HT1080 (cell line): ENCODE measurements at regions not wholly inside any gene's neighbourhood (a gene's known extent, or its start where the extent isn't known, plus 50 kb on each side); places are given as distances from the start of the nearest gene placed in this dataset.
A peak's percentile ranks its signal among the peaks of the same experiment; 100 is the strongest.

Experiments
- DNase-seq: peaks from one replicate; pipeline ENCODE4 v3.0.0-alpha.2; 2015; ENCODE audit warnings: low read depth

DNA sequence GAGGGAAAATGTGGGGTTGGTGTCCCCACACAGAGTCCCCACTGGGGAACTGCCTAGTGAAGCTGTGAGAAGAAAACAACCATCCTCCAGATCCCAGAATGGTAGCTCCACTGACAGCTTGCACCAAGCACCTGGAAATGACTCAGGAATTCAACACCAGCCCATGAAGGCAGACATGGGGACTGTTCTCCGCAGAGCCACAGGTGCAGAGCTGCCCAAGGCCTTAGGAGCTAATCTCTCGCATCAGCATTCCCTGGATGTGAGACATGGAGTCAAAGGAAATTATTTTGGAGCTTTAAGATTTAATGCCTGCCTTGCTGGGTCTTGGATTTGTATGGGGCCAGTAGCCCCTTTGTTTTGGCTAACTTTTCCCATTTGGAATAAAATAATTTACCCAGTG lies 367.9 kb downstream of the FAM133A start:
- DNase-seq: no peak

DNA sequence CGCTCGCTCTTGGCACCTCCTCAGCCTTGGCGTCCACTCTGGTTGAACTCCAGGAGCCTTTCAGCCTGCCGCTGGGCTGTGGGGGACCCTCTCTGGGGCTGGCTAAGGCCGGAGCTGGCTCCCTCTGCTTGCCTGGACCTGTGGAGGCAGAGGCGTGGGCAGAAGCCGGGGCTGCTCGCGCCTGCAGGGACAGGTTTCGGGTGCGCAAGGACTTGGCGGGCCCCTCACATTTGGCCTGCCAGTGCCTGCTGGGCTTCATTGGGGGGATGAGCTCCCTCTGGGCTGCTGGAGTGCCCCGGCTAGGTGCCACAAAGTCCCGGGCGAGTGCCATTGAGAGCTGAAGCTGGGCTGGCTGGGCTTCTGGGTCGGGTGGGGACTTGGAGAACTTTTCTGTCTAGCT lies 371.7 kb downstream of the FAM133A start:
- DNase-seq: no peak

DNA sequence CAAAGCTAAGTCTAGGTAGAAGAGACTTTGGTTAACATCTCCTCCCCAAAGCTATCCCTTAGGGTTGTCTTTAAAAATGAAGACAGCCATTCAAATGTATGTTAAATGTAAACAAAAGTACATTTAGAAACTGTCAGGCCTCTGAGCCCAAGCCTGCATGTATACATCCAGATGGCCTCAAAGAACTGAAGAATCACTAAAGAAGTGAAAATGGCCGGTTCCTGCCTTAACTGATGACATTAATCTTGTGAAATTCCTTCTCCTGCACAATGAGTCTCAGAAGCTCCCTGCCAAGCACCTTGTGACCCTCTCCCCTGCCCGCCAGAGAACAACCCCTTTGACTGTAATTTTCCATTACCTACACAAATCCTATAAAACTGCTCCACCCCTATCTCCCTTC lies 377.9 kb downstream of the FAM133A start:
- no peak for DNase-seq

DNA sequence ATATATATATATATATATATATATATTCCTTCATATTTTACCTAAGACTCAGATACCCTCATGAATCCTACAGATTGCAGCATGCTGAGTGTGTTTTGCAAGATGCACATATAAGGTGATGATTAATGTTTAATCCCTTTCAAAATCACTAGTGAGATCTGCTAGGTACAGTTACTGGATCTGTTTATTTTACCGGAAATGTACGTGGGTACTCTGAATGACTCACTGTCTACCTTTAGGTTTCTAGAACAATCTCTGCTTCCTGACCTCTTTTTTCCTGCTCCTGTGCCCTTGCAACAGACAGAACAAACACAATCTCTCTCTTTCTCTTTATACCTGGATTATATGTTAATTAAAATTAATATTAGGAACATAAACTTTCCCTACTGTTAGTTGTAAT lies 379.6 kb downstream of the FAM133A start:
- DNase-seq: peak; percentile 47

DNA sequence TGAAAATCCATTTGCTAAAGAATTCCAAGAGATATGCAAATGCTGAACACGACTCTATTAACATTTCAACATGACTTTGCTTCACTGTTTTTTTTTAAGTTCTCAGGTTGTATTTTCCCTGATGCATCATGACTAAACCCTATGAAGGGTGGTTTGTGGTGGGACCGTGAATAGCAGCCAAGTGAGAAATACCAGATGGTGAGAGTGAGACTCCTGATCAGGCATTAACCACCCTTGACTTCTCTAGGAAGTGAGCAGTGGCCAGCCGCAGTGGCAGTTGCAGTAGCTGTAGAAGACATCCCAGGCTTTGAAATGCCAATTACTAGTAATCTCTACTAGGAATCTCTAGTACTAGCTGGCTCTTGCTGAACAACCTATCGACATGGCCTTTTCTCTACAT lies 383.4 kb downstream of the FAM133A start:
- peak; percentile 66 for DNase-seq

DNA sequence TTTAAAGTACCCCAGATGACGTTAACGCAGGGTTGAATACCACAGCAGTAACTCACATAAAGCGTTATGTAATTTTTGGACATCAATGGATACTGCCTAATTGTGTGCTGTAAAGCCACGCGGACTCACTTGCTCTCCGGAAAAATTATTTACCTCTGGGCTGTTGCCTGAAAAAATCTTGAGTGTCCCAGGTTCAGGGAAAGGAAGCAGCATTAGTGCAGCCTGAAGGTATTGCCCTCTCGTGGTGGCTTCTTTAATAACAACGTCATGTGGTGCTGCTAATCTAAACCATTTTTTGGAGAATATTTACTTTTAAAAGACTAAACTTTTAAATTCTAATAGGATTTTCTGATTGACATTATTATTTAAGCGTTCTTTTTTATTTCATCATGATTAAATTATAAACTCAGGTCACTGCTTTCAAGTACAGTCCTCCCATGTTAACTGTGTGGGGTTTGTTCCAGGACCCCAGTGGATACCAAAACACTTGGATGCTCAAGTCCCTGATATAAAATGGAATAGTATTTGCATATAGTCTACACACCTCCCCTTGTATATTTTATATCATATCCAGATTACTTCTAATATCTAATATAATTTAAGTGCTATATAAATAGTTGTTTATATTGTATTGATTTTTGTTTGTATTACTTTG lies 384.8 kb downstream of the FAM133A start:
- DNase-seq: peak; percentile 1

DNA sequence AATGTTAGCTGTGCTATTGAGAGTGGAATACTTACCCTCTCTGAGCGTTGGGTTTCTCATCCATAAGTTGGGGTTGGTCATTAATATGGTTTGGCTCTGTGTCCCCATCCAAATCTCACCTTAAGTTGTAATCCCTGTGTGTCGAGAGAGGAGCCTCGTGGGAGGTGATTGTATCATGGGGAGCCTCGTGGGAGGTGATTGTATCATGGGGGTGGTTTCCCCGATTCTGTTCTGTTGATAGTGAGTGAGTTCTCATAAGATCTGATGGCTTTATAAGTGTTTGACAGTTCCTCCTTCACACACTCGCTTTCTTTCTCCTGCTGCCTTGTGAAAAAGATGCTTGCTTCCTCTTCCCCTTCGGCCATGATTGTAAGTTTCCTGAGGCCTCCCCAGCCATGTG lies 391.1 kb downstream of the FAM133A start:
- DNase-seq: no peak

DNA sequence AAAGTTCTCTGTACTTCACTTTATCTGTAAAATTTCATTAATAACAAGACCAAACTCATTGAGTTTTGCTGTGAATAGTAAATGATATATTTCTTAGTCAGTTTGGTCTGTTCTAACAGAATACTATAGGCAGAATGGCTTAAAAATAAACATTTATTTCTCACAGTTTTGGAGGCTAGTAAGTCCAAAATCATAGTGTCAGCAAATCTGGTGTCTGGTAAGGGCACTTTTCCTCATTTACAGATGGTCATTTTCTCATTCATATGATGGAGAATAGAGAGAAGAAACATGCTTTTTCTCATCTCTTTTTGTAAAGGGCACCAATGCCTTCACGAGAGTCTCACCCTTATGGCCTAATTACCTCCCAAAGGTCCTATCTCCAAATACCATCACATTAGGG lies 415.1 kb downstream of the FAM133A start:
- DNase-seq: no peak

DNA sequence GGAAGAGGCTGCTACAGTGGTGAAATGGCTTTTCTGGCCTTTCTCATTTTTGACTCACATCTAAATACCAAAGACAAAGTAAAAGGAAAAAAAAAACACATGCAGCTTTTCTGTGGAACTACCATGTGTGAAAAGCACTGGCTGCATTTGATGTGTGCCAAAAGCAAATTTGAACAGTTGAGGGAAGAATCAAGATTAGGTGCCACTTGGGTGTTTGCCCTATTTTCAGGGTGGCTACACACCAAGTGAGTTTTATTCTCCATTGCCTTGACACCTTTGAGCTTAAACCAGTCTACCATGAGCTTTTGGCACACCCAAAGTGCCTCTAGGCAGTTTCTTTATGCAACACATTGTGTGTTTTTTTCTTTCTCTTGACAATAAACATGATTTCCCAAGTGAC lies 423.9 kb downstream of the FAM133A start:
- no peak for DNase-seq

DNA sequence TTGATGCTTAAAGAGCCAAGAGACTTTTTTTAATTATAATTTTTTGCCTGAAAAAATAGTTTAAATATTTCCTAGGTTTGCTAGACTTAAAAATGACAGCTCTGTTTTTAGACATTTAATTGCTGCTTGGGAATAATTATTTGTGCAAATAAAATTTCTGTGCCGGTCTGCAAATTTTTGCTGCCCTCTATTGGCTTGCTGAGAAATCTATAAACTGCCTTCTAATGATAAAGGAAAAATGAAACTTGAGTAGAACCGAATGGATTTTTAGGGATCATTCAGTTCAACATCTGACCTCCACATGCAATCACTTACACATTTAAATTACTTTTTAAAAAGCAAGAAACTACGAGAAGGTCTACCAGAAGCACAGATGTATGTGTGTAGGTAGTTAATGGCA lies 434.0 kb downstream of the FAM133A start:
- peak; percentile 5 for DNase-seq

DNA sequence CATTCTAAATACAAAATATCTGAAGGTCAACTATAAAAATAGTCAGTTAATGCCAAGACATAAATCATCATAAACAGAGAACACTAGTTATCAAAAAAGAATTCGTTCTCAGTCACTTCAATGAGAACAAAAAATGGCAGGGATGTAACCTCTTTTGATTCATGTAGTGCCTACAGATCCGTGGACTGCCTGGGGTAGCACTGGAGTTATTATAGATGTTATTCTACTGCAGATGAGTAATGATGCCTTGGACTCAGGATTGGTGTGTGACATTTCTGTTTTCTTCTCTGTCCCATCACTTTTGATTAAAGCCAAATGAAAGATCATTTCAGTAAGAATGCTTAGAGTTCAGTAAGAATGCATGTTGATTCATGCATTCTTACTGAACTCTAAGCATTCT lies 440.4 kb downstream of the FAM133A start:
- DNase-seq: no peak

DNA sequence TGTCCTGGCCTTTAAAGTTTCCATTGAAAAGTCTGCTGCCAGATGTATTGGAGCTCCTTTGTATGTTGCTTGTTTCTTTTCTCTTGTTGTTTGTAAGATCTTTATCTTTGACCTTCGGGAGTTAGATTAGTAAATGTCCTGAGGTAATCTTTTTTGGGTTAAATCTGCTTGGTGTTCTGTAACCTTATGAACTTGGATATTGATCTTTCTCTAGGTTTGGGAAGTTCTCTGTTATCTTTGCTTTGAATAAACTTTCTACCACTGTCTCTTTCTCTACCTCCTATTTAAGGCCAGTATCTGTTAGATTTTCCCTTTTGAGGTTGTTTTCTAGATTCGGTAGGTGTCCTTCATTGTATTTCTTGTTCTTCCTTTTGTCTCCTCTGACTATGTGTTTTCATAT lies 447.8 kb downstream of the FAM133A start:
- DNase-seq: no peak

DNA sequence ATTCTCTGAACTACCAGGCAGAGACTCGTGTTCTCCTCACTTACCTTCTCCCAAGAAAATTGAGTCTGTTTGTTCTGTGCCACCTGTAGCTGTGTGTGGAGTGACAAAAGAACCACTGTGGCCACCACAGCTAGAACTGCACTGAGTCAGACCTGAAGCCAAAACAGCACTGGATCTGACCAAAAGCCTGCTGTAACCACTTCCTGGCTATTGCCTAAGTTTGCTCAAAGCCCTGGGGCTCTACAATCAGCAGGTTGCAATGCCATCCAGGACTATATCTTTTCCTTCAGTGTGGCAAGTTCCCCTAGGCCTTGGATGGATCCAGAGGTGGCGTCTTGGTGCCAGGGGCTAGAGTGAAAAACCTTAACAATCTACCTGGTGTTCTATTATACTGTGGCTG lies 449.1 kb downstream of the FAM133A start:
- DNase-seq: peak; percentile 73

DNA sequence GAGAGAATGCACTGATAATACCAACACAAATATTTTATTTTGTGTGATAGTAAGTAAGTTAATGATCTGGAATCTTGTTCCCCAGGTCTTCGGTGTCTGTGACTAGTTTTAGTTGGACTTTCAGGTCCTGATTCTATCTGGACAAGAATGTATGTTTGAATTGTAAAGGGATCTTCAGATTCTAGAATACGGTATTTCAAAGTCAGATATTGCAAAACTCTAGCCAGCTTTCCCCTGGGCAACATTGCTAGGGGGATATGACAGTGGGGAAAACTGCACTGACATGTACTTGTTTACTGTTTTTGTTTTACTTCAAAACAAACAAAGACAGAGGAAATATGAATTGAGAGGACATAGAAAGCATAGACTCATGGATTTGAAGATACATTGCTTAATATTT lies 489.0 kb downstream of the FAM133A start:
- DNase-seq: no peak

DNA sequence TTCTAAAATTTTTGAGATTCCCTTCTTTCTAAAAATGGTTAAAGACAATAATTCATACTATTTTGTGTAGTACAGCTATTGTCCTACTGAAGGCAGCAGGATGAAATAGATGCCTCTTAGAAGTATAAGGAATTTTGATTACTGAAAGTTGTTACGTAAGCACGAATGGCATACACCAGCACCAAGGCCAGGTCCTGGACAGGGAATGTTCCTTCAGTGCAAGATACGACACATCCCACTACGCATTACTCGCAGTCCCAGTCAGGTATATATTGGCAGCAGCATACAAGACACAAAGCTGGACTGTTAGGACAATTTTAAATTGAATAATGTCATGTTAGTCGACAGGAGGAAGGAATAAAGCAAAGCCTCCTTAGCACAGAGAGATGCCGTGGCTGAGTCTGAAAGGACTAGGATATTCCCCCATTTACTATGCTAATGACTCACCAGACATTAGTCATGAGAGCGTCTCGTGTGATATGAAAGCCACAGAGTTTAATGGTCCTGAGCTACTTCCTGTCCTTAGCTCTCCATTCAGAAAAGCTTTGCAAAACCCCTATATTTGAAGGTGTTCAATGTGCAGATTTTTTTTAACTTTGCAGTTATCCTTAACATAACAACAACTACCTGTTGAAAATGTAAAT lies 504.3 kb downstream of the FAM133A start:
- DNase-seq: peak; percentile 83

DNA sequence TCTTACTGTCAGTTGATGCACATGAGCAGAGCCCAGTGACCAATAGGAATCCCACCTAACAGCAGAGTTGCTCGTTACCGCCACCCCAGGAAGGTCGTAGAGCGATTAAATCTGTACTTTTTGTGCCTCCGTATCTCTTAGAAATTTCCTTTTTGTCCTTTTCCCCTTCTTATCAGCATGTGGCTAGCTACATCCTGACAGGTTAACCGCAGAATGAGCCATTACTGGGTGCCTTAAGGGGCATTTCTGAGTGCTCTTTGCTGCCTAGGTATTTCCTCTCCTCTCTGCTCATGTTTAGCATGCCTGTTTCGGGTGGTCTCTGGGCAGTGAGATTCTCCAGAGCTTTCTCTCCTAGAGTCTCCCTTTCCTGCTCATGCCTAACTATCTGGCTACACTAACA lies 530.5 kb downstream of the FAM133A start:
- DNase-seq: no peak

DNA sequence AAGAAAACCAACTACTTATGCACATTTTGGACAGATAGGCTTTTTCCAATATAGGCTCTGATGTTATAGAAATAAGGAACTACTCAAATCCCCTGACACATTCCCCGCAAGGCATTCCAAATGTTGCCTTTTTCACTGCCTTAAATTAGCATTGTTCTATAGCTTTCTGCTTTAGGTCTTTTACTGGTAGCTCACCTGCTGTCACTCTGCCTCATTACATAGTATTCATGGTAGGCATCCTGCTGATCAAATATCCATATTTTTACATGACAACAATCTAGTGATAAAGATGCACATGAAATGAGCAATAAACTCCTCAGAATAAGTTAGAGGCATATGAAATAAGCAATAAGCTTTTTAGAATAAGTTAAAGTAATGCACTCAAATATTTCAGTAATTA lies 542.7 kb downstream of the FAM133A start:
- DNase-seq: no peak

DNA sequence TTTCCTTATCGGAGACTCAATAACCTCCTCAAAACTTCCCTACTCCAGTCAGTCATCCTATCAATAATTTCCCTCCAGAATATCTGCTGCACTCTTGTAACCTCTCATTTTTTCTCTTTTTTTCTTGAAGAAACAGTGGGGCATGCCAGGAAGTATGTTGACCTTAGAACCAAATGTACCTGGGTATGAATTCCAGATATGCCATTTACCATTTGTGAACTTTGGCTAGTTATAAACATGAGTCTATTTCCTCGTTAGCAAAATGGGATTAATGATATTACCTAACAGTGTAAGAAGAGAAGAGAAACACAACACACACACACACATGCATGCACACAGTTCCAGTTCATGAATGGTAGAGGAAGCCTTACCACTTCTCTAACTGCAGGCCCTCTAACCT lies 578.2 kb downstream of the FAM133A start:
- DNase-seq: no peak

DNA sequence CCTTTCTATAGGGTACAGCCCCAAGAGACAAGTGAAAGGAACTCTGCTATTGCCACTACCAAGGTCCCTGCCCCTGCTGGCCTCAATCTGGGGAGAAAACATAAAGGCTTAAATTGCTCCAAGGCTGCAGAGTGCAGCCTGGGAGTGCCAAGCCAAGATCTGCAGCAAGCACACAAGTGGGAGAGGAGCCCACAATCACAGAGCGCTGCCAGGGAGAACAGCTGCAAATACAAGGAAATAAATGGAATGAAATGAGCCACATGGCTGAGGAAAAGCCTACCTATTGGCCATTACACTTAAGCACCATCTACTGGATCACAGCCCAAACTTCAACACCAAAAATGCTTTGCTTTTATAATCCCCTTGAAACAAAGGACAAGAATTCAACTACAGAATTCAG lies 582.4 kb downstream of the FAM133A start:
- DNase-seq: no peak

DNA sequence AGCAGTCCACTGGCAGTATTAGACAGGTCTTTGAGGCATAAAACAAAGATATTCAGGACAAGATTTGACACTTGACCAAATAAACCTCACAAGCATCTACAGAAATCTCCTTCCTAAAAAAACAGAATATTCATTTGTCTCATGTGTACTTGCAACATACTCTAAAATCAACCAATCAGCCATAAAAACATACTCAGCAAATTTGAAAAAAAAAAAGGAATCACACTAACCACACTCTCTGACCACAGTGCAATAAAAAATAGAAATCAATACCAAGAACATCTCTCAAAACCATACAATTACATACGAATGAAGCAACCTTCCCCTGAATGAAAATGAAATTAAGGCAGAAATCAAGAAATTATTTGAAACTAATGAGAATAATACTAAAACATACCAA lies 591.3 kb downstream of the FAM133A start:
- no peak for DNase-seq

DNA sequence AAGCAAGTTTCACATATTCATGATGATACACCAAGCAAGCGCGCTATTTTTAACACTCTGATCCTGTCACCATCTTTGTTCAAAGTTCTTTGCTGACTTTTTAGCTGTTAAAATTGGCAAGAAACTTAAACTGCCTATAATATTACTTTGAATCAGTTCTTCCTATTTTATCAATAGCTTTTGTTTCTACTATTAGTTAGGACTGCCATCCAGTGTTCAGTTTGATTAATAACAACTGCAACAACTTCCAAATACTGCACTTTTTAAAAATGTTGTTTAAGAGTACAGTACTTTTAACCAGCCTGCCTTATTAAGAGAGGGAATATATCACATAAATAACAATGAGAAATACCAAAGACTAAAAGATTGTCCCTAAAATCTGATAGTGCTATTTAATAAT lies 614.3 kb downstream of the FAM133A start:
- DNase-seq: no peak

DNA sequence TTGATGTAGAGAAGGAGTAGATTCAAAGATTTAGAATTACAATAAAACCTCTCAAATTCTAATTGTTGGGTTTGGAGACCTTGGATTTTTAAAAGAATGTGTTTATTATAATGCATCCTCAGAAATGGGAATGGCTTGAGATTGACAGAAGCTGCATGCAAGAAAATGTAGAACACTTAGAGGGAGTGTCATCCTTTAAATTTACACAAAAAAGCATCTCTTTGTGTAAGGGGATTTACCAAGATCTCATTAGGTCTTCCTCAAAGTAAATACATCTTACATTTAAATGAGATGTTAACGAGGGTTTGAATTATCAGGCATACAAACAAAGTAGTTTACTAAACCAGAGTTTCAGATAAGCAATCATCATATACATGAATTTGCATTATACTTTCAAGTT lies 615.0 kb downstream of the FAM133A start:
- no peak for DNase-seq

DNA sequence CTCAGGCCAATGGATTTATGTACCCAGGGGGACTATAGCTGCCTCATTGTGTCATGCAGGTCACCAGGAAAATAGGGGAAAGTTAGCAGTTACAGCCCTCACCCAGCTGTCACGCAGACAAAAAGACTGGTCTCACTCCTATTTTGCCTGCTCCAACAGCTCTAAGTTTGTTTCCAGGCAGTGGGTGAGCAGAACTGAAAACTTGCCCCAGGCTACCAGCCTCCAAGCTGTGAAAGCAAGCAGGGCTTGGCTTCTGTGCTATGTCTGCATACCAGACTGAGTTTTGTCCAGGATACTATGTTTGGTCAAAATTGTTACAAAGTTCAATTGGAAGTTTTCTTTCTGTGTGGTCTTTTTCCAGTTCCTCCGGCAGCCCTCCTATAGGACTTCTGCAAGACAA lies 628.4 kb downstream of the FAM133A start:
- no peak for DNase-seq

DNA sequence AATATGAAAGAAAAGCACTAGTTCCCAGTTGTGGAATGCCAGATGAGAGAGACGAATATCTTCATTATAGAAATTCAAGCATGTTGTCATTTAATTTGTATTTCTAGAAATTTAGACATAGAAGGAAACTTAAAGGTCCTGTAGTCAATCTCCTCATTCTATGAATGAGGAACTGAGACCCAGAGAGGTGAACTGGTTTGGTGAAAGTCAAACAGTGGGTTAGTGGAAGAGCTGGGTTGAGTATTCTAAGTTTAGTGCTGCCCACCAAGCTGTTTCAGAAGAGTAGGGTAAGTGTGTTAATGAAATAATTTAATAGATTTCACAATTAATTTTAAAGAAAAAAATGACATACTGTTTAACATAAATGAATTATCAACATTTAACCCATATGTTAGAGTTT lies 655.2 kb downstream of the FAM133A start:
- DNase-seq: no peak
